ENCODE measurements at regions not wholly inside any gene's neighbourhood (a gene's known extent, or its start where the extent isn't known, plus 50 kb on each side); places are given as distances from the start of the nearest gene placed in this dataset.

GRCh38 chr5:54738118-54738972 lies 220.8 kb downstream of the SNX18 start:
- Mint-ChIP-seq H3K4me1 (ENCODE audit: low read depth) (peaks cover 23% of the 10 kb centered on the region), H3K36me3 (ENCODE audit: low read depth) (peaks cover 4% of the 10 kb centered on the region), H3K9me3 (no peaks in the 10 kb centered on the region), H3K27ac (no peak overlapping the region), H3K4me3 (no peak overlapping the region), H3K27me3 (ENCODE audit: low read depth) (peaks cover 14% of the 10 kb centered on the region)
- DNase-seq (ENCODE audit: low spot score), result no peak

- peaks cover 18% of the 10 kb centered on the region for H3K27me3 Mint-ChIP-seq (ENCODE audit: low read depth)
- H3K36me3 Mint-ChIP-seq (ENCODE audit: low read depth), result peaks cover 2% of the 10 kb centered on the region
- no peak overlapping the region for H3K27ac Mint-ChIP-seq
These were observed 218.6 kb downstream of the SNX18 start for GRCh38 chr5:54736003-54736797.

GRCh38 chr5:54733101-54733500 lies 215.5 kb downstream of the SNX18 start:
- no peak for DNase-seq (ENCODE audit: low spot score)
- H3K36me3 Mint-ChIP-seq (ENCODE audit: low read depth), result peaks cover 2% of the 10 kb centered on the region
- H3K27me3 Mint-ChIP-seq (ENCODE audit: low read depth), result peaks cover 20% of the 10 kb centered on the region
- H3K9me3 Mint-ChIP-seq, result no peaks in the 10 kb centered on the region
- peaks cover 7% of the 10 kb centered on the region for H3K4me1 Mint-ChIP-seq (ENCODE audit: low read depth)
- no peak overlapping the region for H3K27ac Mint-ChIP-seq
- no peak overlapping the region for H3K4me3 Mint-ChIP-seq

More at GRCh38 chr5:54736003-54736797, 218.6 kb downstream of the SNX18 start:
- no peak for DNase-seq (ENCODE audit: low spot score)
- Mint-ChIP-seq H3K4me3 (no peak overlapping the region), H3K9me3 (no peaks in the 10 kb centered on the region), H3K4me1 (ENCODE audit: low read depth) (peaks cover 26% of the 10 kb centered on the region)

GRCh38 chr5:54732108-54732507 lies 214.5 kb downstream of the SNX18 start:
- Mint-ChIP-seq H3K36me3 (ENCODE audit: low read depth) (peaks cover 2% of the 10 kb centered on the region), H3K9me3 (no peaks in the 10 kb centered on the region), H3K4me1 (ENCODE audit: low read depth) (peaks cover 7% of the 10 kb centered on the region), H3K27ac (no peak overlapping the region), H3K27me3 (ENCODE audit: low read depth) (peaks cover 29% of the 10 kb centered on the region), H3K4me3 (no peak overlapping the region)
- no peak for DNase-seq (ENCODE audit: low spot score)

GRCh38 chr5:54728588-54728915 lies 211.0 kb downstream of the SNX18 start:
- Mint-ChIP-seq H3K36me3 (ENCODE audit: low read depth) (peaks cover 2% of the 10 kb centered on the region), H3K27me3 (ENCODE audit: low read depth) (peaks cover 27% of the 10 kb centered on the region), H3K4me3 (no peak overlapping the region), H3K27ac (no peak overlapping the region), H3K4me1 (ENCODE audit: low read depth) (peaks cover 7% of the 10 kb centered on the region), H3K9me3 (no peaks in the 10 kb centered on the region)
- DNase-seq (ENCODE audit: low spot score), result no peak

GRCh38 chr5:54727874-54728587 lies 210.5 kb downstream of the SNX18 start:
- no peak overlapping the region for H3K27ac Mint-ChIP-seq
- H3K36me3 Mint-ChIP-seq (ENCODE audit: low read depth), result peaks cover 2% of the 10 kb centered on the region
- no peak for DNase-seq (ENCODE audit: low spot score)
- peaks cover 1% of the 10 kb centered on the region for H3K9me3 Mint-ChIP-seq
- H3K4me3 Mint-ChIP-seq, result no peak overlapping the region
- H3K27me3 Mint-ChIP-seq (ENCODE audit: low read depth), result peaks cover 26% of the 10 kb centered on the region
- H3K4me1 Mint-ChIP-seq (ENCODE audit: low read depth), result peaks cover 7% of the 10 kb centered on the region

- peaks cover 24% of the 10 kb centered on the region for H3K27me3 Mint-ChIP-seq (ENCODE audit: low read depth)
- DNase-seq (ENCODE audit: low spot score), result no peak
- peaks cover 4% of the 10 kb centered on the region for H3K9me3 Mint-ChIP-seq
- H3K36me3 Mint-ChIP-seq (ENCODE audit: low read depth), result no peaks in the 10 kb centered on the region
- H3K4me3 Mint-ChIP-seq, result no peak overlapping the region
- no peak overlapping the region for H3K27ac Mint-ChIP-seq
- H3K4me1 Mint-ChIP-seq (ENCODE audit: low read depth), result peaks cover 2% of the 10 kb centered on the region
These were observed 208.1 kb downstream of the SNX18 start for GRCh38 chr5:54725391-54726280.

- no peak for DNase-seq (ENCODE audit: low spot score)
- H3K9me3 Mint-ChIP-seq, result peaks cover 4% of the 10 kb centered on the region
- H3K36me3 Mint-ChIP-seq (ENCODE audit: low read depth), result no peaks in the 10 kb centered on the region
- H3K4me1 Mint-ChIP-seq (ENCODE audit: low read depth), result peaks cover 15% of the 10 kb centered on the region
- no peak overlapping the region for H3K4me3 Mint-ChIP-seq
- H3K27ac Mint-ChIP-seq, result peak overlapping the region; percentile 68
- peaks cover 16% of the 10 kb centered on the region for H3K27me3 Mint-ChIP-seq (ENCODE audit: low read depth)
These were observed 205.4 kb downstream of the SNX18 start for GRCh38 chr5:54722846-54723433.

- Mint-ChIP-seq H3K4me1 (ENCODE audit: low read depth) (peaks cover 24% of the 10 kb centered on the region), H3K27me3 (ENCODE audit: low read depth) (peaks cover 9% of the 10 kb centered on the region), H3K4me3 (no peak overlapping the region), H3K27ac (no peak overlapping the region), H3K36me3 (ENCODE audit: low read depth) (no peaks in the 10 kb centered on the region), H3K9me3 (peaks cover 4% of the 10 kb centered on the region)
- DNase-seq (ENCODE audit: low spot score), result no peak
These were observed 204.5 kb downstream of the SNX18 start for GRCh38 chr5:54721951-54722654.

- peaks cover 5% of the 10 kb centered on the region for H3K36me3 Mint-ChIP-seq (ENCODE audit: low read depth)
- H3K4me1 Mint-ChIP-seq (ENCODE audit: low read depth), result peaks cover 27% of the 10 kb centered on the region
- no peak overlapping the region for H3K4me3 Mint-ChIP-seq
- DNase-seq (ENCODE audit: low spot score), result no peak
- H3K9me3 Mint-ChIP-seq, result peaks cover 14% of the 10 kb centered on the region
- no peak overlapping the region for H3K27ac Mint-ChIP-seq
- peaks cover 5% of the 10 kb centered on the region for H3K27me3 Mint-ChIP-seq (ENCODE audit: low read depth)
These were observed 203.6 kb downstream of the SNX18 start for GRCh38 chr5:54721116-54721515.

- Mint-ChIP-seq H3K27me3 (ENCODE audit: low read depth) (peaks cover 2% of the 10 kb centered on the region), H3K9me3 (peaks cover 21% of the 10 kb centered on the region), H3K36me3 (ENCODE audit: low read depth) (peaks cover 8% of the 10 kb centered on the region), H3K27ac (no peak overlapping the region), H3K4me3 (no peak overlapping the region), H3K4me1 (ENCODE audit: low read depth) (peaks cover 29% of the 10 kb centered on the region)
- no peak for DNase-seq (ENCODE audit: low spot score)
These were observed 202.8 kb downstream of the SNX18 start for GRCh38 chr5:54720341-54720740.

GRCh38 chr5:54719384-54720283 lies 202.1 kb downstream of the SNX18 start:
- H3K4me3 Mint-ChIP-seq, result no peak overlapping the region

More at GRCh38 chr5:54719384-54720283, 202.1 kb downstream of the SNX18 start:
- H3K4me1 Mint-ChIP-seq (ENCODE audit: low read depth), result peaks cover 29% of the 10 kb centered on the region
- H3K27me3 Mint-ChIP-seq (ENCODE audit: low read depth), result peaks cover 2% of the 10 kb centered on the region
- peaks cover 8% of the 10 kb centered on the region for H3K36me3 Mint-ChIP-seq (ENCODE audit: low read depth)
- DNase-seq (ENCODE audit: low spot score), result peak; percentile 21
- H3K9me3 Mint-ChIP-seq, result peaks cover 28% of the 10 kb centered on the region
- no peak overlapping the region for H3K27ac Mint-ChIP-seq

Measured in T-helper 2 cell treated with Interferon-gamma antibody and Interleukin-4, amounts not matched to agents 5 μg/mL and 100 μg/mL, for 36 hours (primary cell).